H9 (cell line): ENCODE measurements at regions not wholly inside any gene's neighbourhood (a gene's known extent, or its start where the extent isn't known, plus 50 kb on each side); places are given as distances from the start of the nearest gene placed in this dataset.

Experiments used
- DNase-seq: peaks from one replicate; pipeline ENCODE4 v3.0.0-alpha.2; 2017
- H2AFZ ChIP-seq: one replicate; pipeline ENCODE4 v1.6.1; 2013; ENCODE audit warnings: mild to moderate bottlenecking, low read length, control low read depth, moderate library complexity
- H2AK5ac ChIP-seq: 2 replicates; pipeline ENCODE4 v1.6.1; 2013; ENCODE audit warnings: low read length, control low read depth, mixed read lengths; ENCODE audit not compliant: insufficient read length
- H2BK120ac ChIP-seq: one replicate; pipeline ENCODE4 v1.6.1; 2013; ENCODE audit warnings: low read depth, mild to moderate bottlenecking, low read length, control low read depth, inconsistent platforms; ENCODE audit not compliant: poor library complexity, severe bottlenecking
- H2BK12ac ChIP-seq: 2 replicates; pipeline ENCODE4 v1.6.1; 2013; ENCODE audit warnings: low read length, control low read depth, mixed read lengths, low read depth; ENCODE audit not compliant: insufficient read length
- H2BK15ac ChIP-seq: 2 replicates; pipeline ENCODE4 v1.6.1; 2013; ENCODE audit warnings: low read depth, low read length, control low read depth
- H2BK20ac ChIP-seq: one replicate; pipeline ENCODE4 v1.6.1; 2013; ENCODE audit warnings: low read depth, mild to moderate bottlenecking, low read length, control low read depth, inconsistent platforms; ENCODE audit not compliant: poor library complexity, severe bottlenecking
- H2BK5ac ChIP-seq: 2 replicates; pipeline ENCODE4 v1.6.1; 2013; ENCODE audit warnings: low read length, control low read depth, mixed read lengths; ENCODE audit not compliant: insufficient read length
- H3K14ac ChIP-seq: 2 replicates; pipeline ENCODE4 v1.6.1; 2013; ENCODE audit warnings: low read length, control low read depth; ENCODE audit not compliant: insufficient read depth
- H3K18ac ChIP-seq: 2 replicates; pipeline ENCODE4 v1.6.1; 2013; ENCODE audit warnings: low read depth, mild to moderate bottlenecking, mixed read lengths, low read length, control low read depth; ENCODE audit not compliant: insufficient read length
- H3K23ac ChIP-seq: 2 replicates; pipeline ENCODE4 v1.6.1; 2013; ENCODE audit warnings: low read length, control low read depth, mixed read lengths, low read depth; ENCODE audit not compliant: insufficient read length
- H3K23me2 ChIP-seq: 2 replicates; pipeline ENCODE4 v1.6.1; 2013; ENCODE audit warnings: low read depth, mild to moderate bottlenecking, mixed read lengths, low read length, control low read depth; ENCODE audit not compliant: insufficient read length, poor library complexity, severe bottlenecking
- H3K27ac ChIP-seq: 2 replicates; pipeline ENCODE4 v1.5.1; 2013; ENCODE audit warnings: low read length, control low read depth, mixed read lengths, low read depth; ENCODE audit not compliant: insufficient read length
- H3K27me3 ChIP-seq: 2 replicates; pipeline ENCODE4 v1.6.1; 2013; ENCODE audit warnings: low read length, control low read depth, inconsistent platforms; ENCODE audit not compliant: insufficient read depth
- H3K4ac ChIP-seq: 2 replicates; pipeline ENCODE4 v1.6.1; 2013; ENCODE audit warnings: low read depth, mild to moderate bottlenecking, control low read depth, inconsistent platforms, low read length, moderate library complexity
- H3K4me1 ChIP-seq: 2 replicates; pipeline ENCODE4 v1.6.1; 2013; ENCODE audit warnings: low read length, control low read depth, inconsistent platforms; ENCODE audit not compliant: insufficient read depth
- H3K4me2 ChIP-seq: 2 replicates; pipeline ENCODE4 v1.6.1; 2013; ENCODE audit warnings: low read length, control low read depth, mixed read lengths; ENCODE audit not compliant: insufficient read length, insufficient read depth
- H3K56ac ChIP-seq: 2 replicates; pipeline ENCODE4 v1.6.1; 2013; ENCODE audit warnings: low read depth, mild to moderate bottlenecking, mixed read lengths, low read length, control low read depth; ENCODE audit not compliant: insufficient read length
- H3K79me1 ChIP-seq: 2 replicates; pipeline ENCODE4 v1.6.1; 2013; ENCODE audit warnings: low read depth, mild to moderate bottlenecking, moderate library complexity, low read length, control low read depth, inconsistent platforms; ENCODE audit not compliant: insufficient read depth, poor library complexity, severe bottlenecking
- H3K79me2 ChIP-seq: 2 replicates; pipeline ENCODE4 v1.6.1; 2013; ENCODE audit warnings: low read length, control low read depth, inconsistent platforms; ENCODE audit not compliant: insufficient read depth
- H3K9ac ChIP-seq: 2 replicates; pipeline ENCODE4 v1.6.1; 2013; ENCODE audit warnings: low read length, control low read depth, mixed read lengths; ENCODE audit not compliant: insufficient read length; ENCODE audit errors: extremely low read depth
- H3K9me3 ChIP-seq: one replicate; pipeline ENCODE4 v1.6.1; 2013; ENCODE audit warnings: low read depth, low read length, inconsistent platforms; ENCODE audit not compliant: control insufficient read depth
- H3T11ph ChIP-seq: one replicate; pipeline ENCODE4 v1.6.1; 2013; ENCODE audit warnings: mild to moderate bottlenecking, low read length, control low read depth, inconsistent platforms
- H4K20me1 ChIP-seq: one replicate; pipeline ENCODE4 v1.6.1; 2013; ENCODE audit not compliant: control insufficient read depth, insufficient read length, insufficient read depth
- H4K5ac ChIP-seq: 2 replicates; pipeline ENCODE4 v1.6.1; 2013; ENCODE audit warnings: low read depth, mild to moderate bottlenecking, mixed read lengths, low read length, control low read depth; ENCODE audit not compliant: insufficient read length
- H4K8ac ChIP-seq: replicated peaks from 2 replicates; pipeline ENCODE4 v1.6.1; 2013; ENCODE audit warnings: low read length, control low read depth, mixed read lengths, low read depth; ENCODE audit not compliant: insufficient read length
- H4K91ac ChIP-seq: 2 replicates; pipeline ENCODE4 v1.6.1; 2013; ENCODE audit warnings: low read depth, mild to moderate bottlenecking, moderate library complexity, mixed read lengths, low read length, control low read depth; ENCODE audit not compliant: insufficient read length
- H3K27ac Mint-ChIP-seq, 3 experiments: 2 replicates in 2 of 3; 3 replicates in 1 of 3; pipeline ENCODE4 v1.8.0; 2020 to 2021; ENCODE audit warnings: mixed read lengths in 3 of 3, mild to moderate bottlenecking in 1 of 3, moderate library complexity in 1 of 3
- H3K27me3 Mint-ChIP-seq: 2 replicates; pipeline ENCODE4 v1.8.0; 2021; ENCODE audit warnings: low read depth, mild to moderate bottlenecking, moderate library complexity, mixed read lengths
- H3K36me3 Mint-ChIP-seq, 3 experiments: 2 replicates in 2 of 3; 3 replicates in 1 of 3; pipeline ENCODE4 v1.8.0; 2020 to 2021; ENCODE audit warnings: low read depth in 3 of 3, mixed read lengths in 3 of 3; ENCODE audit not compliant: insufficient read depth in 1 of 3
- H3K4me1 Mint-ChIP-seq, 2 experiments: 2 replicates each; pipeline ENCODE4 v1.8.0; 2020; ENCODE audit warnings: mixed read lengths in 2 of 2
- H3K4me3 Mint-ChIP-seq, 2 experiments: 2 replicates in 1 of 2; 3 replicates in 1 of 2; pipeline ENCODE4 v1.8.0; 2020 to 2021; ENCODE audit warnings: mild to moderate bottlenecking in 2 of 2, mixed read lengths in 2 of 2, moderate library complexity in 1 of 2
- H3K9me3 Mint-ChIP-seq, 2 experiments: 2 replicates in 1 of 2; 3 replicates in 1 of 2; pipeline ENCODE4 v1.8.0; 2020; ENCODE audit warnings: mild to moderate bottlenecking in 2 of 2, mixed read lengths in 2 of 2, moderate library complexity in 1 of 2
- CTCF ChIP-seq: fragments of 200-600 bp; sonication (generic); conservative IDR thresholded peaks from 3 replicates; pipeline ENCODE4 v1.8.0; 2021; ENCODE audit warnings: antibody characterized with exemption, mild to moderate bottlenecking
- WGBS: extraction: QIAGEN DNeasy Blood & Tissue Kit; methylation state at CpG from one replicate; pipeline ENCODE4 v1.1.7; 2013; ENCODE audit warnings: missing lambda C conversion rate, low lambda C conversion rate, mixed read lengths; ENCODE audit not compliant: insufficient read length; ENCODE audit errors: extremely low coverage; 5-methylcytosine and 5-hydroxymethylcytosine counted together

- Histone ChIP-seq H3K23me2 (no peaks in the 10 kb centered on the region), H4K5ac (no peak overlapping the region), H3K4ac (no peak overlapping the region), H3K56ac (no peak overlapping the region), H2BK15ac (no peak overlapping the region), H3K4me2 (no peak overlapping the region), H3K79me1 (no peaks in the 10 kb centered on the region), H3K9ac (no peak overlapping the region), H3K27ac (no peak overlapping the region), H3K27me3 (no peaks in the 10 kb centered on the region), H2BK5ac (no peak overlapping the region), H2BK12ac (no peak overlapping the region), H2BK20ac (no peak overlapping the region), H2AFZ (no peak overlapping the region), H3T11ph (no peak overlapping the region), H2BK120ac (no peak overlapping the region), H3K4me1 (peaks cover 2% of the 10 kb centered on the region; the same call in 1 of the 2 replicates), H4K20me1 (no peaks in the 10 kb centered on the region), H3K18ac (no peak overlapping the region), H3K79me2 (no peaks in the 10 kb centered on the region), H2AK5ac (no peak overlapping the region), H3K9me3 (no peaks in the 10 kb centered on the region), H3K23ac (no peak overlapping the region), H3K14ac (no peak overlapping the region), H4K91ac (no peak overlapping the region), H4K8ac (no peak overlapping the region)
- WGBS: no CpG with 5 or more reads among the region's 1 CpG
- H3K36me3 Mint-ChIP-seq: no peaks in the 10 kb centered on the region
- no peak for DNase-seq
- H3K4me3 Mint-ChIP-seq: no peak overlapping the region
- H3K9me3 Mint-ChIP-seq: no peaks in the 10 kb centered on the region; a peak in 1 of 5 replicates
- peaks cover 0 to 7% of the 10 kb centered on the region in 2 experiments; a peak in 1 of 4 replicates for H3K4me1 Mint-ChIP-seq
- no peaks in the 10 kb centered on the region for H3K27me3 Mint-ChIP-seq
- TF ChIP-seq CTCF: no peak
- H3K27ac Mint-ChIP-seq: no peak overlapping the region
Observed at GRCh38 chr3:118472586-118472985, 562.1 kb downstream of the IGSF11 start.
